Activated CD4-positive, alpha-beta T cell treated with anti-CD3 and anti-CD28 coated beads, Interleukin-2, amount 10 ng/mL, durations not matched to agents 24 days and 14 days (primary cell): ENCODE measurements at regions not wholly inside any gene's neighbourhood (a gene's known extent, or its start where the extent isn't known, plus 50 kb on each side); places are given as distances from the start of the nearest gene placed in this dataset.
A peak's percentile ranks its signal among the peaks of the same experiment; 100 is the strongest.

ENCODE experiments used
- DNase-seq: peaks from one replicate; pipeline ENCODE4 v3.0.0; 2022
- H3K27ac Mint-ChIP-seq: one replicate; pipeline ENCODE4 v1.8.0; 2022; ENCODE audit warnings: mild to moderate bottlenecking, mixed read lengths
- H3K27me3 Mint-ChIP-seq: one replicate; pipeline ENCODE4 v1.8.0; 2022; ENCODE audit warnings: mixed read lengths
- H3K36me3 Mint-ChIP-seq: one replicate; pipeline ENCODE4 v1.8.0; 2022; ENCODE audit warnings: low read depth, mild to moderate bottlenecking, mixed read lengths
- H3K4me1 Mint-ChIP-seq: one replicate; pipeline ENCODE4 v1.8.0; 2021; ENCODE audit warnings: mixed read lengths
- H3K4me3 Mint-ChIP-seq: one replicate; pipeline ENCODE4 v1.8.0; 2022; ENCODE audit warnings: mild to moderate bottlenecking, moderate library complexity, mixed read lengths
- H3K9me3 Mint-ChIP-seq: one replicate; pipeline ENCODE4 v1.8.0; 2021; ENCODE audit warnings: mixed read lengths
- intact Hi-C: fragments of 100-400 bp; cut with micrococcal nuclease; formaldehyde crosslinking; loops from one replicate; pipeline ENCODE4 v1.15.1; 2023

DNA sequence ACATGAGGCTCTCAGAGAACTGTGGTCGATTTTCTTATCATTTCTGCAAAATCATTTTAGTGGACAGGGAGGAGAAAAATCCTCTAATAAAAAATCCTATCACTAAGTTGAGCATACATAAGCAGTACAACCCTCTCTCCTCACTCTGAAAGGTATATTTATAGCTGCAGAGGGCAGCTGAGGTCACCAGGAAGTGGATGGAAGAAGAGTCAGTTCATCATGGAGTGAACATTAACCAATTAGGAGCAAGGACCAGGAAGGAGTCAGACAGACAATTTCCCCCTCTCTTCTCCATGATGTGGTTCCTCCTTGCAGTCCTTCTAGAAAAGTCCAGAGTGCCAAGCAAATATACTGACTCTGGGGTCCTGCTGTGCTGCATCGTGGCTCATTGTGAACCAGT, 253.7 kb downstream of the TOX3 start:
- no peaks in the 10 kb centered on the region for H3K4me1 Mint-ChIP-seq
- no peaks in the 10 kb centered on the region for H3K27me3 Mint-ChIP-seq
- DNase-seq: no peak
- H3K27ac Mint-ChIP-seq: no peak overlapping the region
- no peaks in the 10 kb centered on the region for H3K36me3 Mint-ChIP-seq
- no peak overlapping the region for H3K4me3 Mint-ChIP-seq
- intact Hi-C loops: no loop called here
- H3K9me3 Mint-ChIP-seq: no peaks in the 10 kb centered on the region

DNA sequence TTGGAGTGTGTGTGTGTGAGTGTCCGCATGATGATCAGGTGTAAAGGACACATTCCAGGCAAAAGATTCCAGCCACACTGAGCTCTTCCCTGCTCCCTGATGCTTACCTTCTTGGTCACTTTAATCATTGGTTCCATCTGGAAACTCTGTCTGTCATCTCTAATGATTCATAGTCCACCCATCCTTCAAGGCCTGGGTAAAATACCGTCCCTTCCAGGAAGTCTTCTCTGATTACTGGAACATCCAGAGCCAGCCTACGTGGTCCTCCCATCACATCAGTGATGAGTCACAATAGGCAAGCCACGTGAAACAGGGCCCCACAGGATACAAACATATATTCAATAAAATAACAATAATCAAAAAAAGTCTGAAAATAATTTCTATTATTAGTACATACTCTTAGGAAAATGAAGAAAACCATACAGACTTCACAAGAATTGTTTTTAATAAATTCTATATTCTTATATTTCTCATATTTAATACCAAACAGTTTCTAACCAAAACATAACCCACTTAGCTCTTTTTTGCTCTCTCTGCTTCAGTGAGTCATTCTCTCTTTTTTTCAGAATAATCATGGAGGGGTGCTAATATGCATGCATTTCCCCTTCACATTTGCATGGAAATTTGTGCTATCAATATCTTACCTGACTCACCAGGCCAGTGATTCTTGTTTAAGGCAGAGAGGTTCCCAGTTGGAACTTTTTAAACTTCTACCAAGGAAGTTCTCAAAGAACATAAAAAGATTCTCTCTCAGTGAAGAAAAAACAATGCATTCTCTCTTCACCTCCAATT, 263.2 kb downstream of the TOX3 start:
- intact Hi-C loops: no loop called here

DNA sequence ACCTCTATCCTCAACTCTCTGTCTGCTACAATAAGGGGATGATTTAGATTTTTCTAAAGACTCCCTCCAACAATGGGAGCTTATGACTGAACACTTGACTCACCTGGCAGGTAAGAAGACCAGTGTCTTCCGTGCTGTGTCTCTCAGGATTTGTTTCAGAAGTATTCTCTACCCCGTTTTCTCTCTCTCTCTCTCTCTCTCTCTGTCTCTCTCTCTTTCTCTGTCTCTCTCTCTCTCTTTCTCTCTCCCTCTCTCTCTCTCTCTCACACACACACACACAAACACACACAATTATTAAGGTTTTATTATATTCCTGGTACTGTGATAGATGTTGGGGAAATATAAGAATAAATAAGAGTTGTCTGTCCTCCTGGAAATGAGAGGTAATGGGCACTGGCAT, 263.9 kb downstream of the TOX3 start:
- H3K27me3 Mint-ChIP-seq: no peaks in the 10 kb centered on the region
- H3K27ac Mint-ChIP-seq: no peak overlapping the region
- H3K4me1 Mint-ChIP-seq: no peaks in the 10 kb centered on the region
- intact Hi-C loops: no loop called here
- DNase-seq: no peak
- H3K9me3 Mint-ChIP-seq: peaks cover 4% of the 10 kb centered on the region
- no peak overlapping the region for H3K4me3 Mint-ChIP-seq
- no peaks in the 10 kb centered on the region for H3K36me3 Mint-ChIP-seq

More for the DNA sequence above, 263.2 kb downstream of the TOX3 start:
- Mint-ChIP-seq H3K4me1 (no peaks in the 10 kb centered on the region), H3K27me3 (no peaks in the 10 kb centered on the region), H3K36me3 (no peaks in the 10 kb centered on the region), H3K27ac (no peak overlapping the region), H3K9me3 (peaks cover 4% of the 10 kb centered on the region), H3K4me3 (no peak overlapping the region)
- no peak for DNase-seq

DNA sequence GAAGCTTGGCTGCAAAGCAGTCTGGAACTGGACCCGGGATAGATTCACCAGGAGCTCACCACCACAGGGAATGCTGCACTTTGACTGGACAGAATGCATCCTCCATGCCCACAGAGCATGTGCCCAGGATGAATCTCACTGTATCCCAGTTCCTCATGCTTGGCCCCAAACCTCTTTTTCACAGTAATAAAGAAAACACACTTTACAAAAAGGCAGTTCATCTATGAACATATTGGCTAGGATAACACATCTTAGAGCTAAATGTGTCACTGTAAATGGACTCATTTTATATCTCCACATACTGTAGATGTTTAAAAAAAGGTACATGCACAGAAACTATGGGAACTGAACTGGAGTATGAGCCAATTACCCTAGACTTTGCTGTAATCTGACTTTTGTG, 266.9 kb downstream of the TOX3 start:
- H3K9me3 Mint-ChIP-seq: no peaks in the 10 kb centered on the region
- H3K4me3 Mint-ChIP-seq: no peak overlapping the region
- H3K4me1 Mint-ChIP-seq: no peaks in the 10 kb centered on the region
- no peak for DNase-seq
- no peak overlapping the region for H3K27ac Mint-ChIP-seq
- H3K27me3 Mint-ChIP-seq: no peaks in the 10 kb centered on the region
- no peaks in the 10 kb centered on the region for H3K36me3 Mint-ChIP-seq
- intact Hi-C loops: no loop called here

DNA sequence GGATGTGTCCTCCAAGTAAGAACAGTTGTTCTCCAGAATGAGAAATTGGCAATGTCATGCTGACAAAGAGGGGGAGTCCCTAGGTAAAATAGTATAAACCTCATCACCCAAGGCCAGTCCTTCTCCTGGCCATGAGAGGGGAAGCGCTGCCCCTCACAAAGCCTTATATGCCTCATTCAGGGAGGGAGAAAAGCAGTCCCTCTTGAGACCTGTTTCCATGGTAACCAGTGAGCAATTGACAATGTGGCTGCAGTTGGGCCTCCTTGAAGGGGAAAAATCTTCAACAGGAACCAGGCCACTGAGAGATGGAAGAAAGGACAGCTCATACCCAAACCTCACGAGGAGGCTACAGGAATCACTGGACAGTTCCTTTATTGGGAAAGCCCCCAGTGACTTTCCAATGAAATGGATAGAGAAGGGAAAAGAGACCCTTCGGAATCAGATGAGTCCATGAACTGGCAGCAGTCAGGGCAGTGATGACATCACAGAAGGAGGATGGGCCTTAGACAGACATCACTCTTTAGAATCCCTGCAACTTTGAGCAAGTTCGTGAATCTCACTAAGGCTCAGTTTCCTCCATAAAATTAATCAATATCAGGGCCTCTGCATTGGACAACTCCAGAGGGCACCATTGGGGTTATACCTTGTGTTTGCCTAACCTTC, 275.7 kb downstream of the TOX3 start:
- Mint-ChIP-seq H3K36me3 (no peaks in the 10 kb centered on the region), H3K27me3 (no peaks in the 10 kb centered on the region), H3K27ac (no peak overlapping the region), H3K9me3 (no peaks in the 10 kb centered on the region), H3K4me1 (no peaks in the 10 kb centered on the region), H3K4me3 (no peak overlapping the region)
- no peak for DNase-seq
- intact Hi-C loops: no loop called here

DNA sequence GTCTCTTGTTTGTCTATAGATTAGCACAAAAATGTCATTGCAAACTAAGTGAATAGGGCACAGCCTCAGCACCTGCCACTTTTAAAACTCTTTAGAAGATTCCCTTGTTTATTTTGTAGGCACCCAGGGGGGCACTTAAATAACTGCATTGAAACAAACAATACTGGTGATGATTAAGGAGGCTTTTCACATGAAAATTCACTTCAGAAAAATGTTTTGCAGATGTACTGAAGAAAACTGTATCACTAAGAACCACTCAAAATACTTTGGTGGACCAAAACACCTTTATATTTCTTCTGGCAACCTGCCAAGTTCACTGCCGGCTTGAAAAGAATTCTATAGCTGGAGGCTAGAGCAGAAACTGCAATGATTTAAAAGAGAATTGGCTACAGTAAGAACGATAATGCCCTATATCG, 281.5 kb downstream of the TOX3 start:
- H3K27ac Mint-ChIP-seq: no peak overlapping the region
- H3K27me3 Mint-ChIP-seq: no peaks in the 10 kb centered on the region
- H3K9me3 Mint-ChIP-seq: no peaks in the 10 kb centered on the region
- no peak overlapping the region for H3K4me3 Mint-ChIP-seq
- no peak for DNase-seq
- intact Hi-C loops: no loop called here
- no peaks in the 10 kb centered on the region for H3K36me3 Mint-ChIP-seq
- H3K4me1 Mint-ChIP-seq: no peaks in the 10 kb centered on the region

DNA sequence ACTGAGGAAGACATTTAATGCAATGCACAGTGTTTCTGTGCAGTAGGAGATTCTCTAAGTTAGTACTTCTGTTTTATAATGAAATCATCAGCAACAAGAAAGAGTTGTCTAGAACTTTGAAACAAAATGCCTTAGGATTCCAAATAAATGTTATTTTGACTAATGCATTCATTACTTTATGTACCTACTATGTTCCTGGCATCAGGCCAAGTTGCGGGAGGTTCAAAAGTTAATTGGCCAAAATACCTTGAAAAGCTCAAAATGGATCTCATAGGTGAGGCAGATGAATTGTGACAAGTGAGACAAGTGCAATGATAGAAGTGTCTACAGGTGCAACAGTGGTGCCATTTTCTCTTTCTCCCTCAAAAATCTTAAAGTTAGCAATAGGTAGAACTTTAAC, 289.4 kb downstream of the TOX3 start:
- no peak for DNase-seq
- H3K9me3 Mint-ChIP-seq: no peaks in the 10 kb centered on the region
- H3K4me1 Mint-ChIP-seq: no peaks in the 10 kb centered on the region
- no peak overlapping the region for H3K27ac Mint-ChIP-seq
- intact Hi-C loops: no loop called here
- H3K4me3 Mint-ChIP-seq: no peak overlapping the region
- H3K36me3 Mint-ChIP-seq: no peaks in the 10 kb centered on the region
- H3K27me3 Mint-ChIP-seq: no peaks in the 10 kb centered on the region

DNA sequence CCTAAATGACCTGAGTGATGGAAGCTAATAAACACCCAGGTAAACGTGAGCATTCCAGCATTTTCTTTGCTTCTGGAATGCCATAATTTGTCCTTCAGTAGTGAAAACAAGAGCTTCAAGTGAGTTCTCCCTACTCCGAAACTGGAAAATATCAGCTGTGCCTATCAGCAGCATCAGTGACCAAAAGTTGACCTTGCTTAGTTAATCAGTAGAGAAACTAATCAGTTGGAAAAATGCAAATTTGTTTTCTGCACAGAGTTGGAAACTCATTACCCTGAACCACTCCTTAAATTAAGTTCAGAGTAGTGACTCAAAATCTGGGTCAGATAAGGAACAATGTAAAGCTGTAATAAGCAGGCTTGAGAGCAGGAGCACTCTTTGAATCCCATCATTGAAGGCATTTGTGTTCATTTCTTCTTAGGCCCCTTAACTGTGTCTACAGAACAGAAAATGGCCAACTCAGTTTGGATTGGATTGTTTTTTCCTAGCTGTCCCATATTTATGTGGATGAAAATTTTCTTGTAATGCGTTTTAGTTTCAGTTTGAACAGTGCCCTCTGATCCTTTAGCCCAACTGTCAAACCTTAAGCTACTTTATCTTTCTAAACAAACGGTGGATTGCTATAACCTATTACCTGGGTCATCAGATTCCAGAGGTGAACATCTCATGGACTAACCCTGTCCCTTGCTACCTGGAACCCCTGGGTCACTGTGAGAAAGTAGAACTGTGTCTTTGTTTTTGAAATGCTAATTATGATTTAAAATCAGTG, 290.4 kb downstream of the TOX3 start:
- intact Hi-C loops: no loop called here
- no peak for DNase-seq
- Mint-ChIP-seq H3K27me3 (no peaks in the 10 kb centered on the region), H3K4me1 (no peaks in the 10 kb centered on the region), H3K36me3 (no peaks in the 10 kb centered on the region), H3K4me3 (no peak overlapping the region), H3K27ac (no peak overlapping the region), H3K9me3 (no peaks in the 10 kb centered on the region)

DNA sequence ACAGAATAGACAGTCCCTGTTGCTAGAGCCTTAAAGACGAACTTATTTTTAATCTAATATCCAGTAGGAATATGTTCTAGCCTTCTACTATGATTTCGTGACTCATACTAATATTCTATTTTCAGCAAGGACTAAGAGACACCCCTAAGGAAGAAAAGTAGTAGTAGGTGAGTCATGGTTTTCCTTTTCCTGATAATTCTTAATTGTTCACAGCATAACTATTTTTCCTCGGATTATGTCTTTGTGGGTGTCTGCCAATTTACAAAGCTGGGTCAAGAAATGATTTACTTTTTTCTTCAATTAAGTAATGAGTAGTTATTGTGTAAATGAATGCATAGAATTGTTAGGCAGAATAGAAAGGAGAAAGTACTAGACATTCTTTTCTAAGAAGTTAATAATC, 292.2 kb downstream of the TOX3 start:
- Mint-ChIP-seq H3K27me3 (no peaks in the 10 kb centered on the region), H3K4me3 (no peak overlapping the region), H3K4me1 (no peaks in the 10 kb centered on the region), H3K9me3 (no peaks in the 10 kb centered on the region), H3K36me3 (no peaks in the 10 kb centered on the region), H3K27ac (no peak overlapping the region)
- intact Hi-C loops: no loop called here
- DNase-seq: no peak

DNA sequence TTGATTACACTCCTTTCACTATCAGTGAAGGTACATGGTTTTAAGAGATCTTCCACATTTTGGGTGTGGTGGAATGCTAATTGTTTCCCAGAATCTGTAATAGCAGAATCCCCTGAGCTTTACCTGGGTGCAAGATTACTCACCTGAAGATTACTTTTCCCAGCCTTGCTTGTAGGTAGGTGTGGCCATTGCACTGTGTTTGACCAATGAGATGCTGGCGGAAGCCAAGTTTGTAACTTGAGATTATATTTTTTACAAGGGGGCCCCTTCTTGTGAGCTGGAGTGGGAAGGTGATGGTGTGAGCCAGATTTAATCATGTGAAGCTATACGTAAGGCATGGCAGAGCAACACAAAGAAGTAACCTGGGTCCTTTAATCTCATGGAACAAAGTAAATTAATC, 294.3 kb downstream of the TOX3 start:
- Mint-ChIP-seq H3K27ac (no peak overlapping the region), H3K27me3 (no peaks in the 10 kb centered on the region), H3K4me3 (no peak overlapping the region), H3K36me3 (no peaks in the 10 kb centered on the region), H3K9me3 (peaks cover 3% of the 10 kb centered on the region), H3K4me1 (no peaks in the 10 kb centered on the region)
- no peak for DNase-seq
- intact Hi-C loops: no loop called here

DNA sequence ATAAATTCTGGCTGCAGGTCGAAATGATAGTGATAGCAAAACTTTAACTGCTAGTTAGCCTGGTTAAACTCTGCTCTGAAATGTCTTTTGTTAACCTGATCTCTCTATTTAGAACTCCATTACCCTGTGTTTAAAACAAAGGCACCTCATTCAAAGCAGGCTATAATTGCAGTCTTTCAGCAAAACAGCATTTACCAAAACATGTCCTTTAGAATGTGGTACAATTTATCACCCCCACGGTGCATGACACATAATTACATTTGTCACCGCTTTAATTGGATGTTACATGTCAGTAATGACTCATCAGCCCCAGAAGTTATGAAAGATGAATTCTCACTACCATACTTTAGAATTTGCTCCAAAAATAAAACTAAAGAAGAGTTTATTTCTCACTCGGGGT, 295.4 kb downstream of the TOX3 start:
- no peak overlapping the region for H3K4me3 Mint-ChIP-seq
- DNase-seq: no peak
- H3K4me1 Mint-ChIP-seq: no peaks in the 10 kb centered on the region
- intact Hi-C loops: no loop called here
- H3K27me3 Mint-ChIP-seq: no peaks in the 10 kb centered on the region
- peaks cover 3% of the 10 kb centered on the region for H3K9me3 Mint-ChIP-seq
- no peak overlapping the region for H3K27ac Mint-ChIP-seq
- no peaks in the 10 kb centered on the region for H3K36me3 Mint-ChIP-seq

DNA sequence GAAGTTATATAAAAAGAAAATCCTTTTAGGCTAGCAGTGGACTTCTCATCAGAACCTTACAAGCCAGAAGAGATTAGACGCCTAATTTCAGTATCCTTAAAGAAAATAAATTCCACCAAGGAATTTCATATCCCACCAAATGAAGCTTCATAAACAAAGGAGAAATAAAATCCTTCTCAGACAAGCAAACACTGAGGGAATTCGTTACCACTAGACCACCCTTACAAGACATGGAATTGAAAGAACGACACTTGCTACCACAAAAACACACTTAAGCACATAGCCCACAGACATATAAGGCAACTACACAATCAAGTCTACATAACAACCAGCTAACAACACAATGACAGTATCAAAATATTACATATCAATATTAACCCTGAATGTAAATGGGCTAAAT, 299.2 kb downstream of the TOX3 start:
- peaks cover 3% of the 10 kb centered on the region for H3K9me3 Mint-ChIP-seq
- intact Hi-C loops: no loop called here
- no peak overlapping the region for H3K27ac Mint-ChIP-seq
- no peaks in the 10 kb centered on the region for H3K4me1 Mint-ChIP-seq
- no peak overlapping the region for H3K4me3 Mint-ChIP-seq
- H3K27me3 Mint-ChIP-seq: no peaks in the 10 kb centered on the region
- H3K36me3 Mint-ChIP-seq: no peaks in the 10 kb centered on the region
- DNase-seq: no peak

DNA sequence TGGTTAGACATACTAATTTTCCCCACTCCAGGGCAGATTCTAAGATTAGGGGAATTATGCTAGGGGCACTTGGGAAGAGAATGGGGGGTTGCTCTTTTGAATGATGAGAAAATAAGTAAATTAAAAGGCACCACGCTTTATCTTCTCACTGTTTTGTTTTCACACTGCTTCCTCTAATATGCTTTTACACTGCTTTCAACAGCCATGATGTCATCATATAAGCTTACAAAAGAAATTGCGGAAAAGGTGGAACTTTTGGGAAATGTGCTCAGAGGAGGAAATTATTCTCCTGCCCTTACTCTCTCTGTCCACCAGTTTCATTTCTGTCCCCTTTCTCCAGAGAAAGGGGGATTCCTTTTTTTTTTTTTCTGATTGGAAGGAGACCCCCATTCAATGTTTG, 308.2 kb downstream of the TOX3 start:
- intact Hi-C loops: no loop called here
- no peaks in the 10 kb centered on the region for H3K36me3 Mint-ChIP-seq
- H3K4me1 Mint-ChIP-seq: no peaks in the 10 kb centered on the region
- no peak for DNase-seq
- H3K27me3 Mint-ChIP-seq: no peaks in the 10 kb centered on the region
- H3K27ac Mint-ChIP-seq: no peak overlapping the region
- no peaks in the 10 kb centered on the region for H3K9me3 Mint-ChIP-seq
- H3K4me3 Mint-ChIP-seq: no peak overlapping the region

DNA sequence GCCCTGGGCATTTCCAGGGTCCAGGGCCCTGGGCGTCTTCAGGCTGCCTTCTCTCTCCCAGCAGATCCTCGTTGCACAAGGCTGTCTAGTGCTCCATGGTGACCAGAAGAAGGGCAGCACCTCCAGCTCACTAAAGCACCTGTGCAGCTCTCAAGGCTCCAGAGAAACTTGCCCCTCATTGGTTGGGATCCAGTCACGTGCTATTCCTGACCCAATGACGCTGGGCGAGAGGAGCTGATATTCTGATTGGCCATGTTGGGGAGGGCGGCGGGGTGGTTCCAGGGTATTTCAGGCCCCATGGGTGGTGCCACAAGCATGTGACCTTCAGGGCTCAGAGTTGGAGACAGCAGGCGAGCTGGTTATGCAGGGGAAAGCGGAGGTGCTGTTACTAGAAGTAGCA, 309.1 kb downstream of the TOX3 start:
- H3K4me3 Mint-ChIP-seq: no peak overlapping the region
- intact Hi-C loops: no loop called here
- H3K36me3 Mint-ChIP-seq: no peaks in the 10 kb centered on the region
- H3K4me1 Mint-ChIP-seq: no peaks in the 10 kb centered on the region
- DNase-seq: peak; percentile 19
- H3K27ac Mint-ChIP-seq: no peak overlapping the region
- H3K27me3 Mint-ChIP-seq: no peaks in the 10 kb centered on the region
- H3K9me3 Mint-ChIP-seq: no peaks in the 10 kb centered on the region
